ENCODE measurements at regions not wholly inside any gene's neighbourhood (a gene's known extent, or its start where the extent isn't known, plus 50 kb on each side); places are given as distances from the start of the nearest gene placed in this dataset.
A peak's percentile ranks its signal among the peaks of the same experiment; 100 is the strongest.

DNA sequence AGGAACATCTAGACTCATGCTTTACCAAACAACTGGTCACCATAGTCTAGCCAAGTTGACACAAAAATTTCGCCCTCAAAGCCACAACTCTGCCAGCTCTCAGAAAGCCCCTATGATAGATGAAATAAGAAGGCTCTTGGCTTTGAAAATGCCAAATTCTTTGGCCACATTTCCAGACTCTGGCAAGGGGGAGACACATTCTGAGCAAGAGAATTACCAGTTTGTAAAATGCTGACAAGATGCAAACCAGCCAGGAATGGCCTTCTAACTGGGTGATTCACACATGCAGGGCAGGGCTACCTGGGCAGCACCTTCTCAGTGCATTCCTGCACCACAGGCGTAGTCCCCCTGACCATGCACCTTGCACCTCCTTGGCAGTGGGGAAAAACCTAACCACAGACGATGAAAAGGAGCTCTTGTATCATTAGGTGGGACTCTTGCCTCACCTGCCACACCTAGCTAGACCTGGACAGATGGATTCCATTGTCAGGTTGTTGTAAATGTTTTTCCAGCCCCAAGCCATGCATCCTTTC lies 77.4 kb upstream of the CPEB2 start:
- Histone ChIP-seq H3K4me3 (no peak overlapping the region), H3K36me3 (no peaks in the 10 kb centered on the region), H3K9me3 (no peaks in the 10 kb centered on the region), H3K27me3 (no peaks in the 10 kb centered on the region), H3K27ac (no peak overlapping the region), H3K4me1 (no peaks in the 10 kb centered on the region)
- 74 to 82% methylated on average over 3 of the region's 3 CpGs for WGBS, 2 donors
- ATAC-seq (ENCODE audit: low FRiP score in 2 of 2) (peak in 1 of 2 donors; percentile 25), DNase-seq (no peak)
- no peak for TF ChIP-seq EP300 (IDR thresholded peaks at IDR 0.05)
- TF ChIP-seq, protein P1, sequence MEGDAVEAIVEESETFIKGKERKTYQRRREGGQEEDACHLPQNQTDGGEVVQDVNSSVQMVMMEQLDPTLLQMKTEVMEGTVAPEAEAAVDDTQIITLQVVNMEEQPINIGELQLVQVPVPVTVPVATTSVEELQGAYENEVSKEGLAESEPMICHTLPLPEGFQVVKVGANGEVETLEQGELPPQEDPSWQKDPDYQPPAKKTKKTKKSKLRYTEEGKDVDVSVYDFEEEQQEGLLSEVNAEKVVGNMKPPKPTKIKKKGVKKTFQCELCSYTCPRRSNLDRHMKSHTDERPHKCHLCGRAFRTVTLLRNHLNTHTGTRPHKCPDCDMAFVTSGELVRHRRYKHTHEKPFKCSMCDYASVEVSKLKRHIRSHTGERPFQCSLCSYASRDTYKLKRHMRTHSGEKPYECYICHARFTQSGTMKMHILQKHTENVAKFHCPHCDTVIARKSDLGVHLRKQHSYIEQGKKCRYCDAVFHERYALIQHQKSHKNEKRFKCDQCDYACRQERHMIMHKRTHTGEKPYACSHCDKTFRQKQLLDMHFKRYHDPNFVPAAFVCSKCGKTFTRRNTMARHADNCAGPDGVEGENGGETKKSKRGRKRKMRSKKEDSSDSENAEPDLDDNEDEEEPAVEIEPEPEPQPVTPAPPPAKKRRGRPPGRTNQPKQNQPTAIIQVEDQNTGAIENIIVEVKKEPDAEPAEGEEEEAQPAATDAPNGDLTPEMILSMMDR (IDR thresholded peaks at IDR 0.05) = no peak
- no peak for TF ChIP-seq POLR2A (IDR thresholded peaks at IDR 0.05)
- TF ChIP-seq POLR2AphosphoS5 (IDR thresholded peaks at IDR 0.05) = no peak

DNA sequence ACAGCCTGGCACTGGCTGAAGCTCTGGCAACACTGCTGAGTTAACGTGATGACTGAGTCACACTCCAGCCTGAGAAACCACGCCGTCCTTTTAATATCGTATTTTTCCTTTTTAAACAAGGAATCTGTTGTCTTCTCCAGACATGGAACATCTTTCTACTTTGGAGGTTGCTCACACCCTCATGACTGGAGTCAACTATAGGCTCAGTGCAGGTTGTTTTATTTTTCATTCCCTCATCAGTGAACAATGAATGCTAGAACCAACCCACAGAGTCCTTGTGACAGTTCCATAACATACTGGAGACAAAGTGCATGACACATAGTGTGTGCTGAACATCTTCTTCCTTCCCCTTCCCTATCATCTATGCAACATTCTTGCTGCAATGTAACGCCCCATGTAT lies 76.8 kb upstream of the CPEB2 start:
- TF ChIP-seq POLR2AphosphoS5 (IDR thresholded peaks at IDR 0.05) (no peak), EP300 (IDR thresholded peaks at IDR 0.05) (no peak), POLR2A (IDR thresholded peaks at IDR 0.05) (no peak)
- TF ChIP-seq, protein P1 (IDR thresholded peaks at IDR 0.05) = no peak
- Histone ChIP-seq H3K4me3 (no peak overlapping the region), H3K36me3 (no peaks in the 10 kb centered on the region), H3K4me1 (no peaks in the 10 kb centered on the region), H3K27me3 (no peaks in the 10 kb centered on the region), H3K27ac (no peak overlapping the region), H3K9me3 (no peaks in the 10 kb centered on the region)
- ATAC-seq (ENCODE audit: low FRiP score in 2 of 2) = no peak
- WGBS, 2 donors = 82 to 90% methylated on average over 5 of the region's 5 CpGs
- DNase-seq = peak in 1 of 2 donors; percentile 3

DNA sequence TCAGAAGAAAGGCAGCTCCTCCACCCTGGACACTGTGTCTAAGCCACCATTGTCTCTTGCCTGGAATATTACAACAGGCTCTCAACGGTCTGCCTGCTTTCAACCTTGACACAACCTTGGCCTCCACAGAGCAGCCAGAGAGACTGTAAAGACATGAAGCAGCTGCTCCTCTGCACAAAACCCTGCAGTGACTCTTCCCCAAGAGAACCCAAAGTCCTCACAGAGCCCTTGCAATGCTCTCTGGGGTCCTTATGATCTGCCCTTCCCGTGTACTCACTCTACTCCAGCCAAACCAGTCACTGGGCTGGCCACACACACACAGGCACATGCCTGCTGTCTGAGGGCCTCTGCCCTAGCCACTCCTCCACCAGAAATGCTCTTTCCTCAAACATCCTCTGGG lies 75.9 kb upstream of the CPEB2 start:
- ATAC-seq (ENCODE audit: low FRiP score in 2 of 2) (no peak), DNase-seq (no peak)
- WGBS, 2 donors = 65 to 66% methylated on average over 2 of the region's 2 CpGs
- H3K4me1 ChIP-seq = no peaks in the 10 kb centered on the region
- no peak overlapping the region for H3K27ac ChIP-seq
- H3K27me3 ChIP-seq = no peaks in the 10 kb centered on the region
- no peak overlapping the region for H3K4me3 ChIP-seq
- TF ChIP-seq EP300 (IDR thresholded peaks at IDR 0.05) (no peak), POLR2A (IDR thresholded peaks at IDR 0.05) (no peak), POLR2AphosphoS5 (IDR thresholded peaks at IDR 0.05) (no peak)
- TF ChIP-seq, protein P1 (IDR thresholded peaks at IDR 0.05) = no peak
- H3K9me3 ChIP-seq = no peaks in the 10 kb centered on the region
- H3K36me3 ChIP-seq = no peaks in the 10 kb centered on the region

DNA sequence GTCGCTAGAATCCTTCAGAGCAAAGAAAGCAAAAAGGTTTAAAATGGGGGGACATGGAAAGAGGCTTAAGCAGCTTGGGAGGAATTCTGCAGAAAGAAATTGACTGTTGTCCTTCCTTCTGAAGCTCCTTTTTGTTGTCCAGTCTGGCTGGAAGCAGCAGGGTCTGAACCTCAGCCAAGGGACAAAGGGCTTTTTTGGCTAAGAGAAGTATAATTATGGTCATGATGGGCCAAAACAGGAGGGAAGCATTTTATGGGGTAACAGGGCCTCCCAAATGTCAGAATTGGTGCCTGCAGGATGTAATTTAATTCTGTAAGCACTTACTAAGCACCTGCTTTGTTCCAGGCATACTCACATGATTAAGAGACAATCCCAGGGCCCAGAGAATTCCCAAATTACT lies 74.2 kb upstream of the CPEB2 start:
- TF ChIP-seq, protein P1 (IDR thresholded peaks at IDR 0.05) = no peak
- TF ChIP-seq POLR2A (IDR thresholded peaks at IDR 0.05) = no peak
- TF ChIP-seq POLR2AphosphoS5 (IDR thresholded peaks at IDR 0.05) = no peak
- no peak for TF ChIP-seq EP300 (IDR thresholded peaks at IDR 0.05)
- ATAC-seq (ENCODE audit: low FRiP score in 2 of 2) = no peak
- H3K9me3 ChIP-seq = no peaks in the 10 kb centered on the region
- WGBS, 2 donors = 88 to 89% methylated on average over 1 of the region's 1 CpG
- no peak for DNase-seq
- no peak overlapping the region for H3K27ac ChIP-seq
- no peaks in the 10 kb centered on the region for H3K36me3 ChIP-seq
- no peak overlapping the region for H3K4me3 ChIP-seq
- H3K27me3 ChIP-seq = no peaks in the 10 kb centered on the region
- H3K4me1 ChIP-seq = no peaks in the 10 kb centered on the region

GRCh38 chr4:14929669-14930068 lies 72.6 kb upstream of the CPEB2 start:
- H3K27me3 ChIP-seq = no peaks in the 10 kb centered on the region
- TF ChIP-seq, protein P1 (IDR thresholded peaks at IDR 0.05) = no peak
- no peak for TF ChIP-seq EP300 (IDR thresholded peaks at IDR 0.05)
- TF ChIP-seq POLR2A (IDR thresholded peaks at IDR 0.05) = no peak
- no peak for TF ChIP-seq POLR2AphosphoS5 (IDR thresholded peaks at IDR 0.05)
- WGBS, 2 donors = 97 to 100% methylated on average over 1 of the region's 1 CpG
- no peaks in the 10 kb centered on the region for H3K4me1 ChIP-seq
- DNase-seq (no peak), ATAC-seq (ENCODE audit: low FRiP score in 2 of 2) (no peak)
- H3K9me3 ChIP-seq = no peaks in the 10 kb centered on the region
- no peak overlapping the region for H3K4me3 ChIP-seq
- H3K36me3 ChIP-seq = no peaks in the 10 kb centered on the region
- H3K27ac ChIP-seq = no peak overlapping the region
